Fibroblast of pulmonary artery (primary cell): ENCODE measurements at regions not wholly inside any gene's neighbourhood (a gene's known extent, or its start where the extent isn't known, plus 50 kb on each side); places are given as distances from the start of the nearest gene placed in this dataset.
"Not testable (repeated sequence)": the region's sequence is repeated elsewhere in the genome, so short reads cannot be mapped to it uniquely, and the experiment has no call there.

ENCODE experiments used
- DNase-seq: peaks from one replicate; pipeline ENCODE4 v3.0.0-alpha.2; 2010; ENCODE audit warnings: low read depth
- H3K4me3 ChIP-seq: replicated peaks from 2 replicates; pipeline ENCODE4 v1.5.1; 2011; ENCODE audit warnings: low read depth, mild to moderate bottlenecking, control low read depth, low read length, moderate library complexity
- TF ChIP-seq, protein P1 (sequence below): IDR thresholded peaks from 2 replicates; pipeline ENCODE4 v1.5.1; 2011; ENCODE audit warnings: mild to moderate bottlenecking, control low read depth, low read length, inconsistent platforms; ENCODE audit errors: missing control alignments

DNA sequence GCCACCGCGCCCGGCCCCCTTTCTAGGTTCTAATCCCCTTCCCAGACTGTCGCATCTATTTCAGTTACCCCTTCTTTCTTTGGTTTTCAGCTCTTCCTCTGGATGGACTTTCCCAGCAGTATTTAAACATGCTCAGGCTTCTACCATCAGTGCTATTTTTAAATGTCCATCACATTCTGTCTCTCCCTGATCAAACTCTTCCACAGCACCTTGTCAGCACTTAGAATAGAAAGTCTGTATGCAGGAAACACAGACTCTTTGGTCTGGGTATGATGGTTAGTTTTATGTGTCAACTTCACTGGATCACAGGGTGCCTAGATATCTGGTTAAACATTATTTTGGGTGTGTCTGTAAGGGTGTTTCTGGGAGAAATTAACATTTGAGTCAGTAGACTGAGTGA lies 297.8 kb upstream of the ECI2 start:
- TF ChIP-seq, protein P1, sequence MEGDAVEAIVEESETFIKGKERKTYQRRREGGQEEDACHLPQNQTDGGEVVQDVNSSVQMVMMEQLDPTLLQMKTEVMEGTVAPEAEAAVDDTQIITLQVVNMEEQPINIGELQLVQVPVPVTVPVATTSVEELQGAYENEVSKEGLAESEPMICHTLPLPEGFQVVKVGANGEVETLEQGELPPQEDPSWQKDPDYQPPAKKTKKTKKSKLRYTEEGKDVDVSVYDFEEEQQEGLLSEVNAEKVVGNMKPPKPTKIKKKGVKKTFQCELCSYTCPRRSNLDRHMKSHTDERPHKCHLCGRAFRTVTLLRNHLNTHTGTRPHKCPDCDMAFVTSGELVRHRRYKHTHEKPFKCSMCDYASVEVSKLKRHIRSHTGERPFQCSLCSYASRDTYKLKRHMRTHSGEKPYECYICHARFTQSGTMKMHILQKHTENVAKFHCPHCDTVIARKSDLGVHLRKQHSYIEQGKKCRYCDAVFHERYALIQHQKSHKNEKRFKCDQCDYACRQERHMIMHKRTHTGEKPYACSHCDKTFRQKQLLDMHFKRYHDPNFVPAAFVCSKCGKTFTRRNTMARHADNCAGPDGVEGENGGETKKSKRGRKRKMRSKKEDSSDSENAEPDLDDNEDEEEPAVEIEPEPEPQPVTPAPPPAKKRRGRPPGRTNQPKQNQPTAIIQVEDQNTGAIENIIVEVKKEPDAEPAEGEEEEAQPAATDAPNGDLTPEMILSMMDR, result no peak

DNA sequence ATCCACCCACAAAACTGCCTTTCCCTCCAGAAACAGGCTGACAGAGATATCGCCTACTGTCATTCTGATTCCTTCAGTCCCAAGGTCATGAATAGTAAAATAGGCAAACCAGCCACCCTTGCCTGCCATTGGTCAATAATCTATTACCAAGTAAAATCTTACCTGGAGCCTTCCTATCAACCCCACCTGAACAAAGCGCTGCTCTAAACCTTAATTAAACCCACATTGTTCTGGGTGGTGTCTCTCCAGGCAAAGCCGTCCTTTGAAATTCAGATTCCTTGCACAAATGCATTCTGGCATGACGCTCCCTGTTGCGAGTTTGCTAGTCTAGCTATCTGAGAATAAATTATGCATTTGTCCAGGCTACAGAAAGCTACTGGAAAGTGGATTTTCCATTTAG lies 291.6 kb upstream of the ECI2 start:
- DNase-seq, result no peak
- H3K4me3 ChIP-seq, result no peak overlapping the region
- TF ChIP-seq, protein P1, result no peak

More for the DNA sequence above, 297.8 kb upstream of the ECI2 start:
- no peak overlapping the region for H3K4me3 ChIP-seq
- no peak for DNase-seq

- DNase-seq, result no peak
- TF ChIP-seq, protein P1, result no peak
- no peak overlapping the region for H3K4me3 ChIP-seq
These were observed 286.5 kb upstream of the ECI2 start for GRCh38 chr6:4421837-4422236.

GRCh38 chr6:4420160-4420865 lies 284.9 kb upstream of the ECI2 start:
- no peak overlapping the region for H3K4me3 ChIP-seq
- no peak for DNase-seq
- TF ChIP-seq, protein P1, result no peak

GRCh38 chr6:4415549-4415948 lies 280.2 kb upstream of the ECI2 start:
- DNase-seq, result no peak
- no peak overlapping the region for H3K4me3 ChIP-seq
- TF ChIP-seq, protein P1, result no peak

GRCh38 chr6:4414078-4414477 lies 278.7 kb upstream of the ECI2 start:
- H3K4me3 ChIP-seq, DNase-seq: not testable (repeated sequence)

DNA sequence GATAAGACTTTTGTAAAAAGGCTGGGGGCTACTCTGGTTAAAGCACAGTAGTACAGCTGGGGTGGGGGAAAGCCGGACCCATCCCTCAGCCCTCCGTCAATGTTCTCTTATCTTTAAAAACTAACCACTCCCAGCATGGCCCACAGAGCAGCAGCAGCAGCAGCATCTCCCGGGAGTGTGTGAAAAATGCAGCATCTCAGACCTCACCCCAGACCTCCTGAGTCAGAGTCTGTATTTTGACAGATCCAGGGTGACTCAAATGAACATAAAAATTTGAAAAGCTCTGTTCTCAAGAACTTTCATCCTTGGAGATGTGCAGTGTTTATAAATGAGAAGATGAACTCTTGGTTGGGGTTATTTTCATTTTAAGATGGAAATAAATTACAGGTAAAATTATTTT lies 277.7 kb upstream of the ECI2 start:
- peak; percentile 65 for DNase-seq
- TF ChIP-seq, protein P1, result no peak
- H3K4me3 ChIP-seq, result no peak overlapping the region
